DMS53 (cell line): ENCODE measurements at regions not wholly inside any gene's neighbourhood (a gene's known extent, or its start where the extent isn't known, plus 50 kb on each side); places are given as distances from the start of the nearest gene placed in this dataset.

Experiments used
- DNase-seq: peaks from one replicate; lab custom pipeline; 2025; lab: John Stamatoyannopoulos, UW

GRCh38 chr3:81967393-81967792 lies 205.9 kb upstream of the GBE1 start:
- no peak for DNase-seq

GRCh38 chr3:81965696-81966095 lies 204.3 kb upstream of the GBE1 start:
- no peak for DNase-seq

- DNase-seq = no peak
Measured at GRCh38 chr3:81962396-81962795, 201.0 kb upstream of the GBE1 start.

GRCh38 chr3:81958972-81959640 lies 197.7 kb upstream of the GBE1 start:
- no peak for DNase-seq

GRCh38 chr3:81955878-81956277 lies 194.4 kb upstream of the GBE1 start:
- DNase-seq = no peak

GRCh38 chr3:81953111-81953510 lies 191.7 kb upstream of the GBE1 start:
- DNase-seq = no peak

- DNase-seq = no peak
Measured at GRCh38 chr3:81952141-81952540, 190.7 kb upstream of the GBE1 start.

- no peak for DNase-seq
Measured at GRCh38 chr3:81951636-81952035, 190.2 kb upstream of the GBE1 start.

GRCh38 chr3:81951106-81951505 lies 189.7 kb upstream of the GBE1 start:
- DNase-seq = no peak

GRCh38 chr3:81947359-81947758 lies 185.9 kb upstream of the GBE1 start:
- no peak for DNase-seq

- DNase-seq = no peak
Measured at GRCh38 chr3:81938681-81939080, 177.2 kb upstream of the GBE1 start.

- DNase-seq = no peak
Measured at GRCh38 chr3:81936817-81937216, 175.4 kb upstream of the GBE1 start.

GRCh38 chr3:81932681-81933080 lies 171.2 kb upstream of the GBE1 start:
- DNase-seq = no peak

- DNase-seq = no peak
Measured at GRCh38 chr3:81931265-81932251, 170.1 kb upstream of the GBE1 start.

- no peak for DNase-seq
Measured at GRCh38 chr3:81929697-81930096, 168.3 kb upstream of the GBE1 start.

- no peak for DNase-seq
Measured at GRCh38 chr3:81927811-81928210, 166.4 kb upstream of the GBE1 start.

GRCh38 chr3:81925385-81925784 lies 163.9 kb upstream of the GBE1 start:
- peak; percentile 30 for DNase-seq

GRCh38 chr3:81923038-81923437 lies 161.6 kb upstream of the GBE1 start:
- DNase-seq = no peak

- DNase-seq = no peak
Measured at GRCh38 chr3:81922404-81922803, 161.0 kb upstream of the GBE1 start.

- no peak for DNase-seq
Measured at GRCh38 chr3:81920816-81921215, 159.4 kb upstream of the GBE1 start.

GRCh38 chr3:81916890-81917289 lies 155.4 kb upstream of the GBE1 start:
- DNase-seq = no peak

- no peak for DNase-seq
Measured at GRCh38 chr3:81913886-81914663, 152.6 kb upstream of the GBE1 start.

- no peak for DNase-seq
Measured at GRCh38 chr3:81911221-81911620, 149.8 kb upstream of the GBE1 start.
